HT1080 (cell line): ENCODE measurements at regions not wholly inside any gene's neighbourhood (a gene's known extent, or its start where the extent isn't known, plus 50 kb on each side); places are given as distances from the start of the nearest gene placed in this dataset.

Source experiments
- DNase-seq: peaks from one replicate; pipeline ENCODE4 v3.0.0-alpha.2; 2015; ENCODE audit warnings: low read depth

GRCh38 chr5:109944461-109944860, 254.7 kb downstream of the MAN2A1 start:
- no peak for DNase-seq

GRCh38 chr5:109945097-109945678, 255.5 kb downstream of the MAN2A1 start:
- DNase-seq = no peak

GRCh38 chr5:109945723-109946480, 256.2 kb downstream of the MAN2A1 start:
- DNase-seq = no peak

GRCh38 chr5:109946610-109947009, 256.9 kb downstream of the MAN2A1 start:
- no peak for DNase-seq

GRCh38 chr5:109947667-109948066, 257.9 kb downstream of the MAN2A1 start:
- DNase-seq = peak; percentile 11

GRCh38 chr5:109950634-109951033, 260.9 kb downstream of the MAN2A1 start:
- DNase-seq = no peak

GRCh38 chr5:109951348-109951747, 261.6 kb downstream of the MAN2A1 start:
- no peak for DNase-seq

- DNase-seq = no peak
Observed at GRCh38 chr5:109951758-109952157, 262.0 kb downstream of the MAN2A1 start.

GRCh38 chr5:109953761-109954160, 264.0 kb downstream of the MAN2A1 start:
- no peak for DNase-seq

GRCh38 chr5:109956884-109957283, 267.2 kb downstream of the MAN2A1 start:
- DNase-seq = no peak

GRCh38 chr5:109958082-109958481, 268.4 kb downstream of the MAN2A1 start:
- no peak for DNase-seq

- DNase-seq = no peak
Observed at GRCh38 chr5:109959652-109960051, 269.9 kb downstream of the MAN2A1 start.

GRCh38 chr5:109961751-109962150, 272.0 kb downstream of the MAN2A1 start:
- DNase-seq = no peak

GRCh38 chr5:109962882-109963603, 273.3 kb downstream of the MAN2A1 start:
- no peak for DNase-seq

GRCh38 chr5:109964136-109964535, 274.4 kb downstream of the MAN2A1 start:
- DNase-seq = no peak

- no peak for DNase-seq
Observed at GRCh38 chr5:109965634-109966033, 275.9 kb downstream of the MAN2A1 start.

GRCh38 chr5:109971968-109972367, 282.2 kb downstream of the MAN2A1 start:
- DNase-seq = no peak

GRCh38 chr5:109981979-109982378, 292.3 kb downstream of the MAN2A1 start:
- no peak for DNase-seq

GRCh38 chr5:109982966-109983534, 293.3 kb downstream of the MAN2A1 start:
- no peak for DNase-seq

- DNase-seq = no peak
Observed at GRCh38 chr5:109986726-109987125, 297.0 kb downstream of the MAN2A1 start.

- DNase-seq = no peak
Observed at GRCh38 chr5:109987355-109987754, 297.6 kb downstream of the MAN2A1 start.

- DNase-seq = no peak
Observed at GRCh38 chr5:109987970-109988369, 298.2 kb downstream of the MAN2A1 start.
